A549 (cell line): ENCODE measurements at regions not wholly inside any gene's neighbourhood (a gene's known extent, or its start where the extent isn't known, plus 50 kb on each side); places are given as distances from the start of the nearest gene placed in this dataset.
"Not testable (repeated sequence)": the region's sequence is repeated elsewhere in the genome, so short reads cannot be mapped to it uniquely, and the experiment has no call there.

Source experiments
- ATAC-seq, 2 experiments: fragments of 200-7000 bp in 1 of 2; fragments of >200 bp in 1 of 2; cut with Nextera tagmentation in 1 of 2; cut with Tn5 transposase in 1 of 2; 3 replicates each; pipeline versions ENCODE4 v1.8.0 to v1.9.1; 2018 to 2020; ENCODE audit warnings: mild to moderate bottlenecking in 1 of 2, moderate library complexity in 1 of 2
- CTCF ChIA-PET: fragments of 300-600 bp; sonication (Branson Sonifier 250); formaldehyde crosslinking; extraction: SDS; loops from one replicate; lab custom pipeline; 2021; ENCODE audit warnings: antibody characterized with exemption, inconsistent platforms; lab: Yijun Ruan, JAX
- POLR2A ChIA-PET: fragments of 350-600 bp; formaldehyde crosslinking; extraction: SDS; loops from one replicate; lab custom pipeline; 2021; ENCODE audit warnings: antibody characterized with exemption, inconsistent platforms; lab: Yijun Ruan, JAX
- DNase-seq, 2 experiments: peaks; one replicate each; pipeline versions ENCODE4 v3.0.0 to v3.0.0-alpha.2; 2011 to 2016; ENCODE audit warnings: low read depth in 1 of 2, low spot score in 1 of 2
- FAIRE-seq: peaks from 2 replicates; lab custom pipeline; 2011; peaks lifted over from hg19 to GRCh38; lab: Jason Lieb, UNC
- H3K27ac ChIP-seq, 2 experiments: fragments of >200 bp; sonication (Bioruptor Twin); formaldehyde crosslinking; 3 replicates each; pipeline ENCODE4 v1.5.1; 2016 to 2017
- H3K4me1 ChIP-seq: fragments of >200 bp; sonication (Bioruptor Twin); formaldehyde crosslinking; 3 replicates; pipeline ENCODE4 v1.6.1; 2016
- H3K4me2 ChIP-seq: fragments of >200 bp; sonication (Bioruptor Twin); formaldehyde crosslinking; 3 replicates; pipeline ENCODE4 v1.6.1; 2016
- H3K4me3 ChIP-seq: fragments of >200 bp; sonication (Bioruptor Twin); formaldehyde crosslinking; 3 replicates; pipeline ENCODE4 v1.5.1; 2016
- H3K9me3 ChIP-seq: fragments of >200 bp; sonication (Bioruptor Twin); formaldehyde crosslinking; 3 replicates; pipeline ENCODE4 v1.6.1; 2016
- CTCF ChIP-seq: fragments of >200 bp; sonication (Bioruptor Twin); formaldehyde crosslinking; IDR thresholded peaks from 3 replicates; pipeline ENCODE4 v1.5.1; 2016
- E2F6 ChIP-seq: IDR thresholded peaks from 2 replicates; pipeline ENCODE4 v1.6.1; 2012; ENCODE audit warnings: low read depth, borderline replicate concordance
- EHF ChIP-seq: fragments of 250-450 bp; sonication (Bioruptor Pico); IDR thresholded peaks from 2 replicates; pipeline ENCODE4 v1.5.0; 2020; ENCODE audit warnings: mild to moderate bottlenecking
- FOXS1 ChIP-seq: fragments of 250-450 bp; sonication (Bioruptor Pico); IDR thresholded peaks from 2 replicates; pipeline ENCODE4 v1.5.0; 2020; ENCODE audit warnings: mild to moderate bottlenecking, moderate library complexity
- GATA3 ChIP-seq: IDR thresholded peaks from 2 replicates; pipeline ENCODE4 v1.6.1; 2012; ENCODE audit warnings: borderline replicate concordance
- HMGXB4 ChIP-seq: fragments of 250-450 bp; sonication (Bioruptor Pico); IDR thresholded peaks from 2 replicates; pipeline ENCODE4 v1.5.0; 2021; ENCODE audit warnings: mild to moderate bottlenecking, moderate library complexity, borderline replicate concordance
- HOXB13 ChIP-seq: fragments of 250-450 bp; sonication (Bioruptor Pico); IDR thresholded peaks from 2 replicates; pipeline ENCODE4 v1.5.0; 2020; ENCODE audit warnings: low read depth, mild to moderate bottlenecking, moderate library complexity
- HOXB5 ChIP-seq: fragments of 250-450 bp; sonication (Bioruptor Pico); IDR thresholded peaks from 2 replicates; pipeline ENCODE4 v1.5.0; 2020; ENCODE audit warnings: mild to moderate bottlenecking, moderate library complexity
- JUN ChIP-seq, 2 experiments: fragments of >200 bp; sonication (Bioruptor Twin); formaldehyde crosslinking; IDR thresholded peaks; 2 replicates in 1 of 2; 3 replicates in 1 of 2; pipeline ENCODE4 v1.6.1; 2016 to 2017
- JUNB ChIP-seq: fragments of >200 bp; sonication (Bioruptor Twin); formaldehyde crosslinking; IDR thresholded peaks from 2 replicates; pipeline ENCODE4 v1.6.1; 2016
- KDM1A ChIP-seq: fragments of 200-600 bp; sonication (generic); IDR thresholded peaks from 2 replicates; pipeline ENCODE4 v1.6.1; 2016; ENCODE audit warnings: low read depth, mild to moderate bottlenecking
- KDM5A ChIP-seq: fragments of 200-600 bp; sonication (generic); IDR thresholded peaks from 2 replicates; pipeline ENCODE4 v1.6.1; 2016; ENCODE audit warnings: antibody characterized with exemption, mild to moderate bottlenecking
- NFE2L2 ChIP-seq: fragments of 150-350 bp; conservative IDR thresholded peaks from 2 replicates; pipeline ENCODE4 v1.6.1; 2014; ENCODE audit warnings: low read length
- NPAS2 ChIP-seq: fragments of 250-450 bp; sonication (Bioruptor Pico); IDR thresholded peaks from 2 replicates; pipeline ENCODE4 v1.8.0; 2022; ENCODE audit warnings: mild to moderate bottlenecking, moderate library complexity, borderline replicate concordance
- PBX3 ChIP-seq: IDR thresholded peaks from 2 replicates; pipeline ENCODE4 v1.6.1; 2012
- PHF8 ChIP-seq: fragments of 200-600 bp; sonication (generic); IDR thresholded peaks from 2 replicates; pipeline ENCODE4 v1.6.1; 2016; ENCODE audit warnings: low read depth, mild to moderate bottlenecking, antibody characterized with exemption, moderate library complexity, borderline replicate concordance
- RAD21 ChIP-seq, 2 experiments: fragments of >200 bp in 1 of 2; sonication (Bioruptor Twin) in 1 of 2; formaldehyde crosslinking in 1 of 2; IDR thresholded peaks in 1 of 2; conservative IDR thresholded peaks in 1 of 2; 2 replicates in 1 of 2; 3 replicates in 1 of 2; pipeline ENCODE4 v1.6.1; 2012 to 2018; ENCODE audit warnings: inconsistent platforms in 1 of 2
- RCOR1 ChIP-seq: fragments of 150-350 bp; IDR thresholded peaks from 2 replicates; pipeline ENCODE4 v1.6.1; 2014; ENCODE audit warnings: antibody characterized with exemption, low read length, low read depth
- SMC3 ChIP-seq: fragments of >200 bp; sonication (Bioruptor Twin); formaldehyde crosslinking; IDR thresholded peaks from 3 replicates; pipeline ENCODE4 v1.6.1; 2018; ENCODE audit warnings: inconsistent platforms
- USF2 ChIP-seq: fragments of 450-650 bp; IDR thresholded peaks from 2 replicates; pipeline ENCODE4 v1.6.1; 2014; ENCODE audit warnings: antibody characterized with exemption
- WGBS: methylation state at CpG from one replicate; pipeline ENCODE4 v1.1.6; 2017; ENCODE audit errors: missing lambda C conversion rate; 5-methylcytosine and 5-hydroxymethylcytosine counted together

- ChIA-PET CTCF (no interaction called here), POLR2A (no interaction called here)
- Histone ChIP-seq H3K27ac (no peak overlapping the region), H3K4me2 (no peak overlapping the region), H3K9me3 (no peaks in the 10 kb centered on the region), H3K4me1 (no peaks in the 10 kb centered on the region), H3K4me3 (no peak overlapping the region)
- no peak for FAIRE-seq
- peak in 1 of 2 experiments; percentile 14 for DNase-seq
- TF ChIP-seq KDM5A (no peak), CTCF (0 out of 3 replicates have a peak, but pooled peaks have one; percentile 25), NPAS2 (CRISPR knock-in tag) (no peak), SMC3 (0 out of 3 replicates have a peak, but pooled peaks have one; percentile 20), RAD21 (conservative IDR thresholded peaks at IDR 0.05 in 1 of 2, IDR thresholded peaks at IDR 0.05 in 1 of 2) (peak; percentile 31 to 39)
- 2% methylated on average over 2 of the region's 2 CpGs for WGBS
- ATAC-seq: peak in 1 of 2 experiments; percentile 55; a peak in 2 of 6 replicates
Measured at GRCh38 chr4:104015680-104016079, 295.9 kb upstream of the TACR3 start.

- Histone ChIP-seq H3K4me2 (no peak overlapping the region), H3K27ac (no peak overlapping the region), H3K4me1 (no peaks in the 10 kb centered on the region), H3K4me3 (no peak overlapping the region), H3K9me3 (no peaks in the 10 kb centered on the region)
- WGBS: 21% methylated on average over 2 of the region's 2 CpGs
- ATAC-seq (no peak), FAIRE-seq (no peak), DNase-seq (no peak)
- no peak for TF ChIP-seq HOXB13 (CRISPR knock-in tag)
- TF ChIP-seq JUNB: no peak
- no peak for TF ChIP-seq JUN (IDR thresholded peaks at IDR 0.05)
- TF ChIP-seq PBX3: no peak
- TF ChIP-seq GATA3: no peak
- no peak for TF ChIP-seq KDM1A
- no peak for TF ChIP-seq HMGXB4 (CRISPR knock-in tag)
- TF ChIP-seq E2F6: no peak
- TF ChIP-seq HOXB5 (CRISPR knock-in tag): no peak
- no peak for TF ChIP-seq NFE2L2
- no peak for TF ChIP-seq EHF (CRISPR knock-in tag)
- TF ChIP-seq PHF8: no peak
- no peak for TF ChIP-seq USF2
- no peak for TF ChIP-seq RCOR1
- no peak for TF ChIP-seq FOXS1 (CRISPR knock-in tag)
- POLR2A ChIA-PET: no interaction called here
- CTCF ChIA-PET: no interaction called here
Measured at GRCh38 chr4:104010722-104011121, 290.9 kb upstream of the TACR3 start.

- DNase-seq, H3K4me1 ChIP-seq, H3K4me3 ChIP-seq, ATAC-seq, POLR2A ChIA-PET, H3K27ac ChIP-seq, H3K9me3 ChIP-seq, CTCF ChIA-PET, FAIRE-seq, H3K4me2 ChIP-seq: not testable (repeated sequence)
- 43% methylated on average over 6 of the region's 6 CpGs for WGBS
Measured at GRCh38 chr4:104002318-104002717, 282.5 kb upstream of the TACR3 start.
